NCI-H1048 (cell line): ENCODE measurements at regions not wholly inside any gene's neighbourhood (a gene's known extent, or its start where the extent isn't known, plus 50 kb on each side); places are given as distances from the start of the nearest gene placed in this dataset.

Source experiments
- DNase-seq: peaks from one replicate; lab custom pipeline; 2025; lab: John Stamatoyannopoulos, UW

- DNase-seq, result no peak
Measured at GRCh38 chr12:103097496-103097895, 140.0 kb downstream of the ASCL1 start.

- DNase-seq, result no peak
Measured at GRCh38 chr12:103100257-103100831, 142.9 kb downstream of the ASCL1 start.

GRCh38 chr12:103102225-103102744, 144.8 kb downstream of the ASCL1 start:
- DNase-seq, result no peak

- no peak for DNase-seq
Measured at GRCh38 chr12:103105971-103106597, 148.6 kb downstream of the ASCL1 start.

GRCh38 chr12:103109861-103110260, 152.4 kb downstream of the ASCL1 start:
- DNase-seq, result no peak

GRCh38 chr12:103114296-103115055, 157.0 kb downstream of the ASCL1 start:
- DNase-seq, result no peak

- DNase-seq, result no peak
Measured at GRCh38 chr12:103128862-103129501, 171.5 kb downstream of the ASCL1 start.

- no peak for DNase-seq
Measured at GRCh38 chr12:103130564-103130963, 173.1 kb downstream of the ASCL1 start.

- no peak for DNase-seq
Measured at GRCh38 chr12:103138538-103138937, 181.1 kb downstream of the ASCL1 start.

- DNase-seq, result no peak
Measured at GRCh38 chr12:103139876-103140275, 182.4 kb downstream of the ASCL1 start.

- no peak for DNase-seq
Measured at GRCh38 chr12:103140286-103140685, 182.8 kb downstream of the ASCL1 start.

GRCh38 chr12:103144278-103144677, 186.8 kb downstream of the ASCL1 start:
- no peak for DNase-seq

- DNase-seq, result no peak
Measured at GRCh38 chr12:103160622-103161021, 203.1 kb downstream of the ASCL1 start.

GRCh38 chr12:103161582-103162362, 204.3 kb downstream of the ASCL1 start:
- no peak for DNase-seq

- DNase-seq, result no peak
Measured at GRCh38 chr12:103166949-103167348, 209.5 kb downstream of the ASCL1 start.

GRCh38 chr12:103172447-103173112, 215.1 kb downstream of the ASCL1 start:
- no peak for DNase-seq

GRCh38 chr12:103175625-103176024, 218.2 kb downstream of the ASCL1 start:
- no peak for DNase-seq

- no peak for DNase-seq
Measured at GRCh38 chr12:103177639-103178255, 220.3 kb downstream of the ASCL1 start.

GRCh38 chr12:103178366-103179080, 221.0 kb downstream of the ASCL1 start:
- DNase-seq, result no peak
